GF-D8 (cell line): ENCODE measurements at regions not wholly inside any gene's neighbourhood (a gene's known extent, or its start where the extent isn't known, plus 50 kb on each side); places are given as distances from the start of the nearest gene placed in this dataset.

Experiments used
- DNase-seq: peaks from one replicate; lab custom pipeline; 2025; lab: John Stamatoyannopoulos, UW

GRCh38 chr22:48253136-48253535 is 1490.7 kb downstream of the TBC1D22A start:
- no peak for DNase-seq

DNA sequence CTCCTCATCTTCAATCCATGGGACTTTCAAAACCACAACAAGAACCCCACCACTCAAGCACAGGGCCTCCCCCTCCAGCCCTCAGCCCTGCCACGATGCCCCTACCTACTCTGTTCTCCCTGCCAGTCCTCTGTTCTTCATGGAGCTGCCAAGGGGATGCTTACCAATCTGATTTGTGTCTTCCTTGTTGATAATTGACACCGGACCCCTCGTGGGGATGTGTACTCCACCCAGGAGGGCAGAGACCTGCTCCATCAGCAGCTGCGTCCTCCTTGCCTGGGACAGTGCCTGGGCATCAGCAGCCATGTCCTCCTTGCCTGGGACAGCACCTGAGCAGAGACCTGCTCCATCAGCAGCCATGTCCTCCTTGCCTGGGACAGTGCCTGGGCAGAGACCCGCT is 1489.2 kb downstream of the TBC1D22A start:
- no peak for DNase-seq

GRCh38 chr22:48250937-48251530 is 1488.6 kb downstream of the TBC1D22A start:
- DNase-seq, result no peak

DNA sequence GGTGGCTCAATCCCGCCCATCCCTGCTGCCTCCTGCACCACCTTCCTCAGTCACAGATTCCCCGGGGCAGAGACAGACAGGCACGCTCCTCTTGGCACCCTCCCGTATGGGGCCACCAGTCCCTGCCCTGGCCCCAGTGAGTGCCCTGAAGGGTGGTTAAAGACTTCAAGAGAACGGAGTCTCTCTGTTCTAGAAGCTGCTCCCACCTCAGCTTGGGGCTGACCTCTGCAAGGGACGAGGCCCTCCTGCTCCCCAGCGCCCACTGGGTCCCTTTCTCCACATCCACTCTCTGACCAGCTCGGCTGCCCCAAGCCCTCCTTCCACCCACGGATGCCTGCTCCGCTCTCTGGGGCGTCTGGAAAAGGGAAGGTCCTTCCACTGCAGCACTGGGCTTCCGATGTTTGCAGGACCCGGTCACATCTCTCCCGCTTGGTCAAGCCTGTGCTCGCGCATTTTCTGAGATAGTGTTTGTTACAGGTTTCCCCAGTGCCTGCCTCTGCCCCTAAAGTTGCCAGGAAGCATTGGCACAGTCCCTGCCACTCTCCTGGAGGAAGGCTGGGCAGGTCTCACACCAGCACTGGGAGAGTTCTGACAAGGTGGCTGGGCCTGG is 1487.9 kb downstream of the TBC1D22A start:
- DNase-seq, result no peak

GRCh38 chr22:48249713-48250268 is 1487.3 kb downstream of the TBC1D22A start:
- no peak for DNase-seq

DNA sequence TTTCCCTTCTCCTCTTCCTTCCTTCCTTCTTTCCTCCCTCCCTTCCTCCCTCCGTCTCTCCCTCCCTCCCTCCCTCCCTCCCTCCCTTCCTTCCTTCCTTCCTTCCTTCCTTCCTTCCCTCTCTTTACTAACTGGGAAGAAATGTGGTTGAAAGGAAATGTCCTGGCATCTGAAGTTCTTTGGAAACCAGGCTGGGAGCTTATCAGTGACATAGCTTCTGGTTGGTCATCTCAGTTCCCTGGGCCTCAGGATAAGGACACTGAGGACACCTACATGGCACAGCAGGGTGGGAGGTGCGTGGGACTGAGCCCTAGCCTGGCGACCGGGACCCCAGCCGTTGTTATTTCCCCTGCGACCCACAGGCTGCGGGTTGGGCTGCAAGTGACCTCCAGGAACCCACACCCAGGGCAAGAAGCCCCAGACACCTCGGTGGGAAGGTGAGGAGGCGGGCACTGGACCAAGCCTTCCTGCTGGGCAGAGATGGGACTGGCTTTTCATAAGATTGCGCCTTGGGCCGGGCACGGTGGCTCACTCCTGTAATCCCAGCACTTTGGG is 1486.5 kb downstream of the TBC1D22A start:
- DNase-seq, result no peak

DNA sequence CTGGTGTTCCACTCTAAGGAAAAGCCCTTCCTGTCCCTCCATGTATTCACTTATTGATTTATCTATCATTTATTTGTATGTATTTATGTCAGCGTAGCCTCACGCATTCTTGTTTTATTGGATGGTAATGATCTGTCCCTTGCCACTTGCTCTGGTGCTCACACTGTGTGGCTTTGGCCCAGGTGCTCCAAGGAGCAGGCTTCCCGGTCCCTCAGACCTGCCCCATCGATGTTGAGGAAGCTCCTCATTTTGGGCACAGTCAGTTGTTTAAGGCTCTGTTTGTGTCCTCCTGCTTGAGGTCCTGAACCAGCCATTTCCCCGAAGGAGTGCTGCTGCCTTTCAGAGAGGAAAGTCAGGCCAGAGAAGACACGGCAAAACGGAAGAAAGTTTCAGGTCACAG is 1485.4 kb downstream of the TBC1D22A start:
- no peak for DNase-seq

DNA sequence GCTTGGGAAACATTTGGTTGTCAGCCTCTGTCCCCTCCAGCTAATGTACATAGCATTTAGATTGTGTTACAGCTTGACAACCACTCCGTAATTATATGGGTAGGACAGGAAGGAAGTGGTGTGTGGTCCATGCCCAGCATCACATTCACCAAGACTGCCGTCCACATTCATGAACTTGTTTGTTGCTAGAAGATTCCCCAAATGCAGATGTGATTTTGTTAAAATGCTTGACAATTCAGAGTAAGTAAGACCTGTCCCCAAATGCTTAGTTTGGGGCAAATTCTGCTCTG is 1482.7 kb downstream of the TBC1D22A start:
- no peak for DNase-seq

- no peak for DNase-seq
Observed at GRCh38 chr22:48244388-48245195, 1482.1 kb downstream of the TBC1D22A start.

- DNase-seq, result no peak
Observed at GRCh38 chr22:48242461-48242864, 1480.0 kb downstream of the TBC1D22A start.

- no peak for DNase-seq
Observed at GRCh38 chr22:48241658-48242057, 1479.2 kb downstream of the TBC1D22A start.

GRCh38 chr22:48240935-48241230 is 1478.4 kb downstream of the TBC1D22A start:
- DNase-seq, result no peak

- DNase-seq, result no peak
Observed at GRCh38 chr22:48240148-48240934, 1477.9 kb downstream of the TBC1D22A start.

- DNase-seq, result no peak
Observed at GRCh38 chr22:48239461-48240147, 1477.2 kb downstream of the TBC1D22A start.

- no peak for DNase-seq
Observed at GRCh38 chr22:48238966-48239365, 1476.5 kb downstream of the TBC1D22A start.

DNA sequence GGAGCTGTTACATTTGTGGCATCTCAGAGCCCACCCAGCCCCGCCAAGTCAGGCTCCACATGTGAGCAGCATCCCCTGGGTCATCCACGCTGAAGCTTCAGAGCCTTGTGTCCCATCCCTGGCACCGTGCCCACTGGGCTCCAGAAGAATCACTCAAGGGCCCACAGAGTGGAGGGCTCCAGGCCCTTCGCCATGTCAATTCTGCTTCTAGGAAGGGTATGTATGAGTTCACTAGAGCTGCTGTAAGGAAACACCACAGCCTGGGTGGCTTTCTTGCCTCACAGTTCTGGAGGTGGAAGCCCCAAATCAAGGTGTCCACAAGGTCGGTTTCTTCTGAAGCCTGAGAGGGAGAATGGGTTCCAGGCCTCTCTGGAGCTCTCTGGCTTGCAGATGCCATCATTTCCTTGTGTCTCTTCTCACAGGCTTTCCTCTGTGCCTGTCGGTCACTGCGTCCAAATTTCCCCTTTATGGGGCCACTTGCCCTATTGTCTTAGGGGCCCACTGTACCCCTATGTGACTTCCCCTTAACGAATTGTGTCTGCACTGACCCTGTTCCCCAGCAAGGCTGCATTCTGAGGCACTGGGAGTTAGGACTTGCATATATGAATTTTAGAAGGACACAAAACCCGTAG is 1476.0 kb downstream of the TBC1D22A start:
- no peak for DNase-seq

DNA sequence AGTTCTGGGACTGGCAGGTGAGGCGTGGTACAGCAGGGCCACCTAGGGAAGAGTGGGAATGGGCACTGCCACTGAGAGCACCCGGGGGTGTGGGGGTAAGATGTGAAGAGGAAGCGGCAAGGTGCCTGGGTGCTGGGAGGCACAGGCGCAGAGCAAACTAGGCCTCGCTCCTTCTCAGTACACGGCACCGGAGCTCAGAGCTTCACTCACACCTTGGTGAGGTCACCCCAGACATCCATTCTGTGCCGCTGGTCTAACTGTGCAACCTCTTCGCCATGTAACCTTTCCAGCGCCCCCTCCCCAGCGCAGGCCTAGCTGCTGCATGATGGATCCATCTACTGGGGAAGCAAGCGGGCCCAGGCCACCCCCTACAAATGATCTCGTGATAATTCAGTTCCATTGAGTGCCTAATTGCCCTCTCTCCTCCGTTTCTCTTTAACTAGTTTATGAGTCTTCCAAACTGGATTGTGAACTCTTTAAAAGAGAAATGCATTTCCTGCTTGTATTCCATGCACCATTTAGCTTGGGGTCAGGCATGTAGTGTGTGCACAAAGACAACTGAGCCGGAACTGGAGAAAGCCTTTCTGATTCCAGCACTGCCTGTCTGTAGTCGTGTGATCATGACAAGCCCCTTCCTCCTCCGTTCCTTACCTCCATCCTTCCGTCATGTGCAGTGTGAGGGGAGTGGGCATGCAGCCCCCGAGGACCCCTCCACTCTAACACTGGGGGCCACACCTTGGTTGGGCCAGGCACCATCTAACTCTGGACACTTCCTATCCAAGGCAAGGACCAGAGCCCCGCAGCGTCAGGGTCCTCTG is 1475.2 kb downstream of the TBC1D22A start:
- DNase-seq, result no peak

DNA sequence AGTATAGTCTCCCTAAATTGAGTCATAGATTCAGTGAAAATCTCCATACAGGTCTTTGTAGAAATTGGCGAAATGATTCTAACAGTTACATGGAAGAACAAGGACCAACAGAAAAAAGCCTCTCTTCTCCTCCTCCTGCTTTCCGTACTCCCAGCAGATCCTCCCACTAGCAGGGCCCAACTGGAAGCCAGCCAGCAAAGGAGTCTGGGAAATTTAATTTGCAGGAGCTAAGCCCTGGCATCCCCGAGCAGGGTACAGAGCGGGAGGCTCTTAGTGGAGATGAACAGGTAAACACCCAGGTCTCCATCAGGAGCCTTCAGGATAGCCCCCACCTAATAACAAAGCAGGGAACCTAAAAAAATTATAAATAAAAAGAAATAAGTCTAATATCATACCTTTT is 1473.8 kb downstream of the TBC1D22A start:
- DNase-seq, result no peak

DNA sequence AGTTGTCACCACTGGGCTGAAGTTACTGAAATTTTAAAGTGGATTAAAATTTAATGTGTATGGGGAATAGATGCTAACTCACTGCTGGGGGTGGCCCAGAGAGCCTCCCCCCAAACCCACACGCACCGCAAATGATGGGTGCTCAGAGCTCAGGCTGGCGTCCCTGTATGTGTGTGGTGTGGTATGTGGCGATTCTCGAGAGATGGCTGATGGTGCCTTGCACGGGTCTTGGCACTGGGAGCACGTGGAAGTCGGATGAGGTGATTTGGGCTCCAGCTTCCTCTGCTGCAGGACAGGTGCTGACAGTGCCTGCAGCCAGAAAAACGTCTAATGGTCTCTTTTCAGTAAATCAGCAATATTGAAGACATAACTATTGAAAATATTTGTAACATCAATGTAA is 1473.3 kb downstream of the TBC1D22A start:
- DNase-seq, result no peak

GRCh38 chr22:48234011-48234410 is 1471.6 kb downstream of the TBC1D22A start:
- DNase-seq, result no peak
